ENCODE measurements at regions not wholly inside any gene's neighbourhood (a gene's known extent, or its start where the extent isn't known, plus 50 kb on each side); places are given as distances from the start of the nearest gene placed in this dataset.

- Histone ChIP-seq H3K4me3 (no peak overlapping the region), H3K9me2 (ENCODE audit: insufficient read depth) (no peaks in the 10 kb centered on the region), H3K36me3 (ENCODE audit: low read depth) (no peaks in the 10 kb centered on the region), H4K20me1 (ENCODE audit: insufficient read depth) (no peaks in the 10 kb centered on the region), H3K4me1 (ENCODE audit: insufficient read depth) (peaks cover 22% of the 10 kb centered on the region), H3K79me2 (ENCODE audit: insufficient read depth) (no peaks in the 10 kb centered on the region), H3K27me3 (replicated peaks; ENCODE audit: insufficient read depth) (no peaks in the 10 kb centered on the region), H3F3A (ENCODE audit: insufficient read depth) (peaks cover 11% of the 10 kb centered on the region; the same call in 1 of the 2 replicates), H3K9me3 (ENCODE audit: low read depth) (no peaks in the 10 kb centered on the region), H3K9ac (no peak overlapping the region), H3K4me2 (ENCODE audit: unreplicated experiment) (no peak overlapping the region), H3K27ac (no peak overlapping the region), H2AFZ (no peak overlapping the region)
- TF ChIP-seq EZH2phosphoT487 (IDR thresholded peaks at IDR 0.05; ENCODE audit: insufficient read depth, low read depth): no peak
- 8 to 12% methylated on average over 1 of the region's 1 CpG for WGBS, 2 experiments (ENCODE audit: low coverage in 1 of 2, low lambda C conversion rate in 2 of 2, missing lambda C conversion rate in 2 of 2)
- in situ Hi-C loops (cut with MboI): no loop called here
- DNase-seq: peak; percentile 19
Measured at GRCh38 chr20:52405417-52405816, 213.8 kb upstream of the ZFP64 start.

- no peaks in the 10 kb centered on the region for H3K27me3 ChIP-seq (replicated peaks; ENCODE audit: insufficient read depth)
- H3F3A ChIP-seq (ENCODE audit: insufficient read depth): 0 out of 2 replicates have a peak, but pooled peaks cover 9% of the 10 kb centered on the region
- in situ Hi-C loops (cut with MboI): no loop called here
- H3K79me2 ChIP-seq (ENCODE audit: insufficient read depth): no peaks in the 10 kb centered on the region
- H2AFZ ChIP-seq: no peak overlapping the region
- no peak for DNase-seq
- H3K9me2 ChIP-seq (ENCODE audit: insufficient read depth): no peaks in the 10 kb centered on the region
- H3K4me2 ChIP-seq (ENCODE audit: unreplicated experiment): no peak overlapping the region
- H4K20me1 ChIP-seq (ENCODE audit: insufficient read depth): no peaks in the 10 kb centered on the region
- no peak overlapping the region for H3K4me3 ChIP-seq
- H3K27ac ChIP-seq: no peak overlapping the region
- 67 to 77% methylated on average over 3 of the region's 3 CpGs for WGBS, 2 experiments (ENCODE audit: low coverage in 1 of 2, low lambda C conversion rate in 2 of 2, missing lambda C conversion rate in 2 of 2)
- no peaks in the 10 kb centered on the region for H3K9me3 ChIP-seq (ENCODE audit: low read depth)
- TF ChIP-seq EZH2phosphoT487 (IDR thresholded peaks at IDR 0.05; ENCODE audit: insufficient read depth, low read depth): no peak
- no peak for TF ChIP-seq EZH2 (IDR thresholded peaks at IDR 0.05; ENCODE audit: insufficient read depth, poor library complexity, severe bottlenecking)
- no peak overlapping the region for H3K9ac ChIP-seq
- peaks cover 16% of the 10 kb centered on the region for H3K4me1 ChIP-seq (ENCODE audit: insufficient read depth)
- H3K36me3 ChIP-seq (ENCODE audit: low read depth): no peaks in the 10 kb centered on the region
Measured at GRCh38 chr20:52404671-52405070, 213.1 kb upstream of the ZFP64 start.

- H3K27ac ChIP-seq: peak overlapping the region; percentile 54
- H3K4me3 ChIP-seq: no peak overlapping the region
- no peak overlapping the region for H3K9ac ChIP-seq
- 0 out of 2 replicates have a peak, but pooled peaks cover 9% of the 10 kb centered on the region for H3F3A ChIP-seq (ENCODE audit: insufficient read depth)
- no peak for DNase-seq
- peak overlapping the region; percentile 15; the same call in 1 of the 2 replicates for H2AFZ ChIP-seq
- TF ChIP-seq EZH2 (IDR thresholded peaks at IDR 0.05; ENCODE audit: insufficient read depth, poor library complexity, severe bottlenecking) (no peak), EZH2phosphoT487 (IDR thresholded peaks at IDR 0.05; ENCODE audit: insufficient read depth, low read depth) (no peak)
- in situ Hi-C loops (cut with MboI): no loop called here
- no peaks in the 10 kb centered on the region for H3K9me3 ChIP-seq (ENCODE audit: low read depth)
- peaks cover 13% of the 10 kb centered on the region for H3K4me1 ChIP-seq (ENCODE audit: insufficient read depth)
- H4K20me1 ChIP-seq (ENCODE audit: insufficient read depth): no peaks in the 10 kb centered on the region
- 46 to 51% methylated on average over 4 of the region's 4 CpGs for WGBS, 2 experiments (ENCODE audit: low coverage in 1 of 2, low lambda C conversion rate in 2 of 2, missing lambda C conversion rate in 2 of 2)
- no peaks in the 10 kb centered on the region for H3K27me3 ChIP-seq (replicated peaks; ENCODE audit: insufficient read depth)
- no peak overlapping the region for H3K4me2 ChIP-seq (ENCODE audit: unreplicated experiment)
- no peaks in the 10 kb centered on the region for H3K9me2 ChIP-seq (ENCODE audit: insufficient read depth)
- H3K36me3 ChIP-seq (ENCODE audit: low read depth): no peaks in the 10 kb centered on the region
- H3K79me2 ChIP-seq (ENCODE audit: insufficient read depth): no peaks in the 10 kb centered on the region
Measured at GRCh38 chr20:52402950-52403349, 211.4 kb upstream of the ZFP64 start.

GRCh38 chr20:52402514-52402913 lies 210.9 kb upstream of the ZFP64 start:
- TF ChIP-seq EZH2phosphoT487 (IDR thresholded peaks at IDR 0.05; ENCODE audit: insufficient read depth, low read depth) (0 out of 2 replicates have a peak, but pooled peaks have one; percentile 60), EZH2 (IDR thresholded peaks at IDR 0.05; ENCODE audit: insufficient read depth, poor library complexity, severe bottlenecking) (no peak)
- in situ Hi-C loops (cut with MboI): no loop called here
- 0 out of 2 replicates have a peak, but pooled peaks cover 9% of the 10 kb centered on the region for H3F3A ChIP-seq (ENCODE audit: insufficient read depth)
- DNase-seq: peak; percentile 62
- peak overlapping the region; percentile 15; the same call in 1 of the 2 replicates for H2AFZ ChIP-seq
- no peaks in the 10 kb centered on the region for H3K36me3 ChIP-seq (ENCODE audit: low read depth)
- H3K27me3 ChIP-seq (replicated peaks; ENCODE audit: insufficient read depth): no peaks in the 10 kb centered on the region
- H3K4me1 ChIP-seq (ENCODE audit: insufficient read depth): peaks cover 13% of the 10 kb centered on the region
- H3K79me2 ChIP-seq (ENCODE audit: insufficient read depth): no peaks in the 10 kb centered on the region
- H3K4me2 ChIP-seq (ENCODE audit: unreplicated experiment): no peak overlapping the region
- 4 to 8% methylated on average over 5 of the region's 5 CpGs for WGBS, 2 experiments (ENCODE audit: low coverage in 1 of 2, low lambda C conversion rate in 2 of 2, missing lambda C conversion rate in 2 of 2)
- no peak overlapping the region for H3K9ac ChIP-seq
- H3K27ac ChIP-seq: peak overlapping the region; percentile 54
- H3K9me2 ChIP-seq (ENCODE audit: insufficient read depth): no peaks in the 10 kb centered on the region
- no peaks in the 10 kb centered on the region for H3K9me3 ChIP-seq (ENCODE audit: low read depth)
- no peaks in the 10 kb centered on the region for H4K20me1 ChIP-seq (ENCODE audit: insufficient read depth)
- H3K4me3 ChIP-seq: no peak overlapping the region

GRCh38 chr20:52401431-52401830 lies 209.9 kb upstream of the ZFP64 start:
- Histone ChIP-seq H3K79me2 (ENCODE audit: insufficient read depth) (no peaks in the 10 kb centered on the region), H3K9me3 (ENCODE audit: low read depth) (no peaks in the 10 kb centered on the region), H3K9ac (no peak overlapping the region), H4K20me1 (ENCODE audit: insufficient read depth) (no peaks in the 10 kb centered on the region), H3K4me2 (ENCODE audit: unreplicated experiment) (no peak overlapping the region), H3K36me3 (ENCODE audit: low read depth) (no peaks in the 10 kb centered on the region), H3K4me1 (ENCODE audit: insufficient read depth) (peaks cover 13% of the 10 kb centered on the region), H3K4me3 (no peak overlapping the region), H3F3A (ENCODE audit: insufficient read depth) (0 out of 2 replicates have a peak, but pooled peaks cover 9% of the 10 kb centered on the region), H2AFZ (no peak overlapping the region), H3K27me3 (replicated peaks; ENCODE audit: insufficient read depth) (no peaks in the 10 kb centered on the region), H3K9me2 (ENCODE audit: insufficient read depth) (no peaks in the 10 kb centered on the region), H3K27ac (no peak overlapping the region)
- no peak for TF ChIP-seq EZH2 (IDR thresholded peaks at IDR 0.05; ENCODE audit: insufficient read depth, poor library complexity, severe bottlenecking)
- no peak for DNase-seq
- in situ Hi-C loops (cut with MboI): no loop called here
- 96 to 100% methylated on average over 1 of the region's 1 CpG for WGBS, 2 experiments (ENCODE audit: low coverage in 1 of 2, low lambda C conversion rate in 2 of 2, missing lambda C conversion rate in 2 of 2)
